H9 (cell line): ENCODE measurements at regions not wholly inside any gene's neighbourhood (a gene's known extent, or its start where the extent isn't known, plus 50 kb on each side); places are given as distances from the start of the nearest gene placed in this dataset.
A peak's percentile ranks its signal among the peaks of the same experiment; 100 is the strongest.

Experiments used
- DNase-seq: peaks from one replicate; pipeline ENCODE4 v3.0.0-alpha.2; 2017
- H2AFZ ChIP-seq: one replicate; pipeline ENCODE4 v1.6.1; 2013; ENCODE audit warnings: mild to moderate bottlenecking, low read length, control low read depth, moderate library complexity
- H2AK5ac ChIP-seq: 2 replicates; pipeline ENCODE4 v1.6.1; 2013; ENCODE audit warnings: low read length, control low read depth, mixed read lengths; ENCODE audit not compliant: insufficient read length
- H2BK120ac ChIP-seq: one replicate; pipeline ENCODE4 v1.6.1; 2013; ENCODE audit warnings: low read depth, mild to moderate bottlenecking, low read length, control low read depth, inconsistent platforms; ENCODE audit not compliant: poor library complexity, severe bottlenecking
- H2BK12ac ChIP-seq: 2 replicates; pipeline ENCODE4 v1.6.1; 2013; ENCODE audit warnings: low read length, control low read depth, mixed read lengths, low read depth; ENCODE audit not compliant: insufficient read length
- H2BK15ac ChIP-seq: 2 replicates; pipeline ENCODE4 v1.6.1; 2013; ENCODE audit warnings: low read depth, low read length, control low read depth
- H2BK20ac ChIP-seq: one replicate; pipeline ENCODE4 v1.6.1; 2013; ENCODE audit warnings: low read depth, mild to moderate bottlenecking, low read length, control low read depth, inconsistent platforms; ENCODE audit not compliant: poor library complexity, severe bottlenecking
- H2BK5ac ChIP-seq: 2 replicates; pipeline ENCODE4 v1.6.1; 2013; ENCODE audit warnings: low read length, control low read depth, mixed read lengths; ENCODE audit not compliant: insufficient read length
- H3K14ac ChIP-seq: 2 replicates; pipeline ENCODE4 v1.6.1; 2013; ENCODE audit warnings: low read length, control low read depth; ENCODE audit not compliant: insufficient read depth
- H3K18ac ChIP-seq: 2 replicates; pipeline ENCODE4 v1.6.1; 2013; ENCODE audit warnings: low read depth, mild to moderate bottlenecking, mixed read lengths, low read length, control low read depth; ENCODE audit not compliant: insufficient read length
- H3K23ac ChIP-seq: 2 replicates; pipeline ENCODE4 v1.6.1; 2013; ENCODE audit warnings: low read length, control low read depth, mixed read lengths, low read depth; ENCODE audit not compliant: insufficient read length
- H3K23me2 ChIP-seq: 2 replicates; pipeline ENCODE4 v1.6.1; 2013; ENCODE audit warnings: low read depth, mild to moderate bottlenecking, mixed read lengths, low read length, control low read depth; ENCODE audit not compliant: insufficient read length, poor library complexity, severe bottlenecking
- H3K27ac ChIP-seq: 2 replicates; pipeline ENCODE4 v1.5.1; 2013; ENCODE audit warnings: low read length, control low read depth, mixed read lengths, low read depth; ENCODE audit not compliant: insufficient read length
- H3K27me3 ChIP-seq: 2 replicates; pipeline ENCODE4 v1.6.1; 2013; ENCODE audit warnings: low read length, control low read depth, inconsistent platforms; ENCODE audit not compliant: insufficient read depth
- H3K4ac ChIP-seq: 2 replicates; pipeline ENCODE4 v1.6.1; 2013; ENCODE audit warnings: low read depth, mild to moderate bottlenecking, control low read depth, inconsistent platforms, low read length, moderate library complexity
- H3K4me1 ChIP-seq: 2 replicates; pipeline ENCODE4 v1.6.1; 2013; ENCODE audit warnings: low read length, control low read depth, inconsistent platforms; ENCODE audit not compliant: insufficient read depth
- H3K4me2 ChIP-seq: 2 replicates; pipeline ENCODE4 v1.6.1; 2013; ENCODE audit warnings: low read length, control low read depth, mixed read lengths; ENCODE audit not compliant: insufficient read length, insufficient read depth
- H3K56ac ChIP-seq: 2 replicates; pipeline ENCODE4 v1.6.1; 2013; ENCODE audit warnings: low read depth, mild to moderate bottlenecking, mixed read lengths, low read length, control low read depth; ENCODE audit not compliant: insufficient read length
- H3K79me1 ChIP-seq: 2 replicates; pipeline ENCODE4 v1.6.1; 2013; ENCODE audit warnings: low read depth, mild to moderate bottlenecking, moderate library complexity, low read length, control low read depth, inconsistent platforms; ENCODE audit not compliant: insufficient read depth, poor library complexity, severe bottlenecking
- H3K79me2 ChIP-seq: 2 replicates; pipeline ENCODE4 v1.6.1; 2013; ENCODE audit warnings: low read length, control low read depth, inconsistent platforms; ENCODE audit not compliant: insufficient read depth
- H3K9ac ChIP-seq: 2 replicates; pipeline ENCODE4 v1.6.1; 2013; ENCODE audit warnings: low read length, control low read depth, mixed read lengths; ENCODE audit not compliant: insufficient read length; ENCODE audit errors: extremely low read depth
- H3K9me3 ChIP-seq: one replicate; pipeline ENCODE4 v1.6.1; 2013; ENCODE audit warnings: low read depth, low read length, inconsistent platforms; ENCODE audit not compliant: control insufficient read depth
- H3T11ph ChIP-seq: one replicate; pipeline ENCODE4 v1.6.1; 2013; ENCODE audit warnings: mild to moderate bottlenecking, low read length, control low read depth, inconsistent platforms
- H4K20me1 ChIP-seq: one replicate; pipeline ENCODE4 v1.6.1; 2013; ENCODE audit not compliant: control insufficient read depth, insufficient read length, insufficient read depth
- H4K5ac ChIP-seq: 2 replicates; pipeline ENCODE4 v1.6.1; 2013; ENCODE audit warnings: low read depth, mild to moderate bottlenecking, mixed read lengths, low read length, control low read depth; ENCODE audit not compliant: insufficient read length
- H4K8ac ChIP-seq: replicated peaks from 2 replicates; pipeline ENCODE4 v1.6.1; 2013; ENCODE audit warnings: low read length, control low read depth, mixed read lengths, low read depth; ENCODE audit not compliant: insufficient read length
- H4K91ac ChIP-seq: 2 replicates; pipeline ENCODE4 v1.6.1; 2013; ENCODE audit warnings: low read depth, mild to moderate bottlenecking, moderate library complexity, mixed read lengths, low read length, control low read depth; ENCODE audit not compliant: insufficient read length
- H3K27ac Mint-ChIP-seq, 3 experiments: 2 replicates in 2 of 3; 3 replicates in 1 of 3; pipeline ENCODE4 v1.8.0; 2020 to 2021; ENCODE audit warnings: mixed read lengths in 3 of 3, mild to moderate bottlenecking in 1 of 3, moderate library complexity in 1 of 3
- H3K27me3 Mint-ChIP-seq: 2 replicates; pipeline ENCODE4 v1.8.0; 2021; ENCODE audit warnings: low read depth, mild to moderate bottlenecking, moderate library complexity, mixed read lengths
- H3K36me3 Mint-ChIP-seq, 3 experiments: 2 replicates in 2 of 3; 3 replicates in 1 of 3; pipeline ENCODE4 v1.8.0; 2020 to 2021; ENCODE audit warnings: low read depth in 3 of 3, mixed read lengths in 3 of 3; ENCODE audit not compliant: insufficient read depth in 1 of 3
- H3K4me1 Mint-ChIP-seq, 2 experiments: 2 replicates each; pipeline ENCODE4 v1.8.0; 2020; ENCODE audit warnings: mixed read lengths in 2 of 2
- H3K4me3 Mint-ChIP-seq, 2 experiments: 2 replicates in 1 of 2; 3 replicates in 1 of 2; pipeline ENCODE4 v1.8.0; 2020 to 2021; ENCODE audit warnings: mild to moderate bottlenecking in 2 of 2, mixed read lengths in 2 of 2, moderate library complexity in 1 of 2
- H3K9me3 Mint-ChIP-seq, 2 experiments: 2 replicates in 1 of 2; 3 replicates in 1 of 2; pipeline ENCODE4 v1.8.0; 2020; ENCODE audit warnings: mild to moderate bottlenecking in 2 of 2, mixed read lengths in 2 of 2, moderate library complexity in 1 of 2
- WGBS: extraction: QIAGEN DNeasy Blood & Tissue Kit; methylation state at CpG from one replicate; pipeline ENCODE4 v1.1.7; 2013; ENCODE audit warnings: missing lambda C conversion rate, low lambda C conversion rate, mixed read lengths; ENCODE audit not compliant: insufficient read length; ENCODE audit errors: extremely low coverage; 5-methylcytosine and 5-hydroxymethylcytosine counted together
- TF ChIP-seq, protein P1 (sequence below): fragments of 200-600 bp; sonication (generic); conservative IDR thresholded peaks from 3 replicates; pipeline ENCODE4 v1.8.0; 2021; ENCODE audit warnings: antibody characterized with exemption, mild to moderate bottlenecking

DNA sequence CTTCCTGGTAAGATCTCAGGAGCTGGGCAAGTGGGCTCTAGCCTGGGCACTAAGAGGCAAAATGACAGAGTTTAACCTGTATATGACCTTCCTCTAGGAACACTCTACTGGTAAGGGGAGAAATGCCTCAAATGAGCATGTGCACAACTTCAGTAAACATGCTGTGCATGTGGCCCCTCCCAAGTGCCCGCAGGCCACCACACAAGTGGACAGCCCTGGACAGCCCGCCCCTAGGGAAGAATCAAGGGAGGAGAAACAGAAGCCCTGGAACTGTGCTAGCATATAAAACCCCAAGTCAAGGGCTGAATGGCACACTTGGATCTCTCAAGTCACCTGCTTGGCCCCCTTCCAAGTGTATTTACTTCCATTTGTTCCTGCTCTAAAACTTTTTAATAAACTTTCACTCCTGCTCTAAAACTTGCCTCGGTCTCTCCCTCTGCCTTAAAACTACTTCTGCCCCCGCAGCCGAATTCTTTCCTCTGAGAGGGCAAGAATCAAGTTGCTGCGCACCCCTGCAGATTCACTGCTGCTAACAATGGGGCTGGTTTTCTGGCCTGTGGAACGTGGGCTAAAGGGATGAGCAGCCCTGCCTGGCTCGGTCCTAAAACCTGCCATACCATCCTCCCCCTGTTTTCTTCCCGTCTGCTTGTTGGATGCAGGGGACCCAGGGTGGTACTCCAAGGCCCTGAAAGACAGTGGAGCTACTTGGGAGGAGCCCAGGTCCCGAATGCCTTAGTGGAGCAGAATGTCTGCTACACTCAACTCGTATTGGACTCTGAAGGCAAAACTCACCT lies 93.5 kb downstream of the IER5 start:
- WGBS = no CpG with 5 or more reads among the region's 11 CpGs
- Histone ChIP-seq H2BK15ac (no peak overlapping the region), H3K79me2 (no peaks in the 10 kb centered on the region), H3K27ac (no peak overlapping the region), H3K79me1 (no peaks in the 10 kb centered on the region), H3K23me2 (no peaks in the 10 kb centered on the region), H2AFZ (no peak overlapping the region), H3K9me3 (no peaks in the 10 kb centered on the region), H3K9ac (no peak overlapping the region), H2BK120ac (no peak overlapping the region), H3T11ph (no peak overlapping the region), H3K14ac (no peak overlapping the region), H2BK12ac (no peak overlapping the region), H3K4ac (no peak overlapping the region), H2BK20ac (no peak overlapping the region), H2BK5ac (no peak overlapping the region), H3K23ac (no peak overlapping the region), H3K4me2 (no peak overlapping the region), H4K91ac (no peak overlapping the region), H3K27me3 (no peaks in the 10 kb centered on the region; the same call in 1 of the 2 replicates), H3K56ac (no peak overlapping the region), H4K20me1 (no peaks in the 10 kb centered on the region), H3K4me1 (peaks cover 11% of the 10 kb centered on the region; the same call in 1 of the 2 replicates), H2AK5ac (no peak overlapping the region), H4K5ac (no peak overlapping the region), H3K18ac (no peak overlapping the region), H4K8ac (no peak overlapping the region)
- H3K27ac Mint-ChIP-seq = peak overlapping the region in 1 of 3 experiments; percentile 85; a peak in 2 of 7 replicates
- peaks cover 0 to 13% (median 2%) of the 10 kb centered on the region in 3 experiments; a peak in 3 of 7 replicates for H3K36me3 Mint-ChIP-seq
- H3K4me3 Mint-ChIP-seq = no peak overlapping the region; a peak in 1 of 5 replicates
- peaks cover 0 to 14% of the 10 kb centered on the region in 2 experiments; a peak in 2 of 5 replicates for H3K9me3 Mint-ChIP-seq
- TF ChIP-seq, protein P1, sequence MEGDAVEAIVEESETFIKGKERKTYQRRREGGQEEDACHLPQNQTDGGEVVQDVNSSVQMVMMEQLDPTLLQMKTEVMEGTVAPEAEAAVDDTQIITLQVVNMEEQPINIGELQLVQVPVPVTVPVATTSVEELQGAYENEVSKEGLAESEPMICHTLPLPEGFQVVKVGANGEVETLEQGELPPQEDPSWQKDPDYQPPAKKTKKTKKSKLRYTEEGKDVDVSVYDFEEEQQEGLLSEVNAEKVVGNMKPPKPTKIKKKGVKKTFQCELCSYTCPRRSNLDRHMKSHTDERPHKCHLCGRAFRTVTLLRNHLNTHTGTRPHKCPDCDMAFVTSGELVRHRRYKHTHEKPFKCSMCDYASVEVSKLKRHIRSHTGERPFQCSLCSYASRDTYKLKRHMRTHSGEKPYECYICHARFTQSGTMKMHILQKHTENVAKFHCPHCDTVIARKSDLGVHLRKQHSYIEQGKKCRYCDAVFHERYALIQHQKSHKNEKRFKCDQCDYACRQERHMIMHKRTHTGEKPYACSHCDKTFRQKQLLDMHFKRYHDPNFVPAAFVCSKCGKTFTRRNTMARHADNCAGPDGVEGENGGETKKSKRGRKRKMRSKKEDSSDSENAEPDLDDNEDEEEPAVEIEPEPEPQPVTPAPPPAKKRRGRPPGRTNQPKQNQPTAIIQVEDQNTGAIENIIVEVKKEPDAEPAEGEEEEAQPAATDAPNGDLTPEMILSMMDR = no peak
- no peak for DNase-seq
- peaks cover 39 to 51% of the 10 kb centered on the region in 2 experiments for H3K4me1 Mint-ChIP-seq
- peaks cover 38% of the 10 kb centered on the region for H3K27me3 Mint-ChIP-seq
